ENCODE measurements at regions not wholly inside any gene's neighbourhood (a gene's known extent, or its start where the extent isn't known, plus 50 kb on each side); places are given as distances from the start of the nearest gene placed in this dataset.

DNA sequence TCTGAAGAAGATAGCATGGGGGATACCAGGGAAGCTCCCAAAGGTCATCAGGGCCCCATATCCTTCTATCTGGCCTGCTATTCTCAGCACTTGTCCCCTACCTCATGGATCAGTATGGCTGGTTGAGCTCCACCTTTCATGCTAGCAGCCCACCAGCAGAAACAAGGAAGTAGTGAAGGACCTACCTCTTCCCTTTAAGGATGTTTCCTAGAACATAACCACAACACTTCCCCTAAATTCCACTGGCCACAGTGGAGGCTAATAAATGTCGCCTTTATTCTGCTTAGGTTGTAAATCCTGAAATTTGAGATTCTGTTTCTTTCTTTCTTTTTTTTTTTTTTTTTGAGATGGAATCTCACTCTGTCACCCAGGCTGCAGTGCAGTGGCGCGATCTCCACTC is 128.6 kb upstream of the PARP11 start:
- Mint-ChIP-seq H3K4me3 (no peak overlapping the region), H3K27me3 (no peaks in the 10 kb centered on the region), H3K9me3 (peaks cover 6% of the 10 kb centered on the region), H3K4me1 (ENCODE audit: low read depth) (peaks cover 21% of the 10 kb centered on the region), H3K27ac (no peak overlapping the region), H3K36me3 (ENCODE audit: low read depth) (no peaks in the 10 kb centered on the region)
- ChIA-PET CTCF (interaction anchor here (1.1 to 15.4 kb wide), 3 partner anchors 16 to 276 kb away, joined by 3 to 136 read pairs (median 8); no protein-coding TSS in a partner anchor), POLR2A (no interaction called here)
- intact Hi-C loops (cut with micrococcal nuclease) = no loop called here
- DNase-seq = no peak
- ATAC-seq = no peak
- TF ChIP-seq, protein P1, sequence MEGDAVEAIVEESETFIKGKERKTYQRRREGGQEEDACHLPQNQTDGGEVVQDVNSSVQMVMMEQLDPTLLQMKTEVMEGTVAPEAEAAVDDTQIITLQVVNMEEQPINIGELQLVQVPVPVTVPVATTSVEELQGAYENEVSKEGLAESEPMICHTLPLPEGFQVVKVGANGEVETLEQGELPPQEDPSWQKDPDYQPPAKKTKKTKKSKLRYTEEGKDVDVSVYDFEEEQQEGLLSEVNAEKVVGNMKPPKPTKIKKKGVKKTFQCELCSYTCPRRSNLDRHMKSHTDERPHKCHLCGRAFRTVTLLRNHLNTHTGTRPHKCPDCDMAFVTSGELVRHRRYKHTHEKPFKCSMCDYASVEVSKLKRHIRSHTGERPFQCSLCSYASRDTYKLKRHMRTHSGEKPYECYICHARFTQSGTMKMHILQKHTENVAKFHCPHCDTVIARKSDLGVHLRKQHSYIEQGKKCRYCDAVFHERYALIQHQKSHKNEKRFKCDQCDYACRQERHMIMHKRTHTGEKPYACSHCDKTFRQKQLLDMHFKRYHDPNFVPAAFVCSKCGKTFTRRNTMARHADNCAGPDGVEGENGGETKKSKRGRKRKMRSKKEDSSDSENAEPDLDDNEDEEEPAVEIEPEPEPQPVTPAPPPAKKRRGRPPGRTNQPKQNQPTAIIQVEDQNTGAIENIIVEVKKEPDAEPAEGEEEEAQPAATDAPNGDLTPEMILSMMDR (IDR thresholded peaks at IDR 0.05) = no peak

DNA sequence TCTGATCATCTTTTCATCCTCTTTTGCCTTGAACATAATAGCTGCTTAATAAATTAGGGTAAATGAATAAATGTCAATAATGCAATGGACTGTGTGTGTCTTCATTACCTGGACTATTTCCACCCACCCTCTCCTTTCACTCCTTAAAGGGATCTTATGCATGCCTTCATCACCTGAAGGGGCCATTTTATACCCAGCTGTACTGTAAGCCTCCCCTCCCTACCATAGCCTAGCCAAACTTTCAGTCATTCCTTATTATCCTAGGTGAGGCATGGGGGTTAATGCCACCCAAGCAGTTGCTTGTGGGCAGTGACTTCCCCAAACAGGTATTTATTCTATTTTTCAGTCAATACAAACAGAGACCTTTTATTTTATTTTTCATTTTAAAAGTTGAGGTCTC is 127.8 kb upstream of the PARP11 start:
- TF ChIP-seq, protein P1 (IDR thresholded peaks at IDR 0.05) = no peak
- intact Hi-C loops (cut with micrococcal nuclease) = no loop called here
- ATAC-seq (no peak), DNase-seq (no peak)
- Mint-ChIP-seq H3K4me3 (no peak overlapping the region), H3K9me3 (peaks cover 6% of the 10 kb centered on the region), H3K4me1 (ENCODE audit: low read depth) (peaks cover 22% of the 10 kb centered on the region), H3K27me3 (no peaks in the 10 kb centered on the region), H3K36me3 (ENCODE audit: low read depth) (no peaks in the 10 kb centered on the region), H3K27ac (no peak overlapping the region)
- ChIA-PET CTCF (interaction anchor here (1.1 to 15.4 kb wide), 4 partner anchors 106 to 276 kb away, joined by 3 to 136 read pairs (median 8); no protein-coding TSS in a partner anchor), POLR2A (interaction anchor here (0.8 kb wide), 1 partner anchor 31 kb away, joined by 4 read pairs; no protein-coding TSS in a partner anchor)

DNA sequence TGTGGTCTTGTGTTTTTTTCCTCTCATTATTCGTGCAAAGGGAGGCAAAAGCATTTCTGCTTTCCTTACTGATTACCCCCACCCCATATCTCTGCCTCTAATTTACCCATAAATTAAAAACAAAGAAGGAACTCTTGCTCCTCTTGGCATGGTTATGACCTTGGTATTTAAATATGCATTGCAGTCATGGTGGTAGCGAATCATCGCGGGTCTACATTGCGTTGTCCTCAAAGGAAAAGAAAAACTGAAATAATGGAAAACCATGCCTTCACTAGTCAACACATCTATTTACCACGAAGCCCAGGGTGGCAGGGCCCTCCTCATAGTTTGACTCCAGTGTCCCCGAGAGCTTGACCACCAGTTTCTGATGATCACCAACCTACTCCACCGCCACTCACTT is 126.7 kb upstream of the PARP11 start:
- CTCF ChIA-PET = interaction anchor here (0.8 to 15.4 kb wide), 8 partner anchors 11 to 277 kb away, joined by 3 to 136 read pairs (median 6); no protein-coding TSS in a partner anchor
- Mint-ChIP-seq H3K4me3 (no peak overlapping the region), H3K4me1 (ENCODE audit: low read depth) (peaks cover 27% of the 10 kb centered on the region), H3K27me3 (no peaks in the 10 kb centered on the region), H3K36me3 (ENCODE audit: low read depth) (no peaks in the 10 kb centered on the region), H3K9me3 (peaks cover 6% of the 10 kb centered on the region), H3K27ac (no peak overlapping the region)
- TF ChIP-seq, protein P1 (IDR thresholded peaks at IDR 0.05) = no peak
- no peak for ATAC-seq
- intact Hi-C loops (cut with micrococcal nuclease) = loop anchor here (5.0 kb wide), 1 partner anchor 277 kb away; no protein-coding TSS in a partner anchor
- POLR2A ChIA-PET = interaction anchor here (0.5 to 1.3 kb wide), 3 partner anchors 76 to 289 kb away, joined by 3 read pairs; partner anchors contain the start of gene CCND2
- DNase-seq = no peak

DNA sequence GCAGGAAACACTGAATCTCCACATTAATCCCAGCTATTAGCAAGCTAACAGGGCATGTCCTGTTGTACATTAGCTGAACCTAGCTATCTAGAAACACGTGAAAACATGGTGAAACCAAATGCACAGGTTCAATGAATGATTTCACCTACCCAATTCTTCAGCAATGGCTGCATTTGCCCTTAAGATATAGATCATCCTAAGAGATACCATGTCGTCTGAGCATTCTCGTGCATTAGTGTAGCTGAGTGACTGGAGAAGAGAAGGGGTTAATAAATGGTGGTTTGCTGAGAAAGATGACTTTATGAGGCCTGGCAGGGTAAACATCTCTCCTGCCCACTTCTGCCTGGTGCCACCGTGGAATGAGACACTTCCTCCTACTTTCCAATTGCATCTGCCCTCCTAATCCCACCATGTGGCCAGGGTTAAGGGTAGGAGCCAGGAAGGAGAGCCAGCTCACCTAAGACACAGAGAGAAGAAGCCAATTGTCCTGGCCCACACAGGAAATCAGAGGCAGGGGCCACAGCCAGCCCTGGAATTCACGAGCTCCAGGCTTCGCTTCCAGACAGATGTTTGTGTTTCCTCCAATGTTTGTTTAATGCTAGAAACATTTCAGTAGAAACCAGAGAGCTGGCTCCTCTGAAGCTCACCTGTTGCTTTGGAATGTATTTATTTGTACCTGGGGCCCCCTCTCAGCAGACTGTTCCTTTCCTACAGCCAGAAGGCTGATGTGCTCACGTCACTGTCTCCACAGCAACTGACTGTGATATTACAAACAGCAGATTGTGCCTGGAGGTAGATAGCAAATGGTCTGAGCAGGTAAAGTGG is 126.0 kb upstream of the PARP11 start:
- ChIA-PET POLR2A (interaction anchor here (1.2 to 1.8 kb wide), 6 partner anchors 274 to 296 kb away, joined by 3 to 10 read pairs (median 3); partner anchors contain the start of gene CCND2), CTCF (interaction anchor here (1.1 to 15.4 kb wide), 7 partner anchors 10 to 278 kb away, joined by 3 to 136 read pairs (median 4); no protein-coding TSS in a partner anchor)
- no peak for DNase-seq
- no peak overlapping the region for H3K27ac Mint-ChIP-seq
- no peaks in the 10 kb centered on the region for H3K27me3 Mint-ChIP-seq
- H3K9me3 Mint-ChIP-seq = peaks cover 6% of the 10 kb centered on the region
- no peak overlapping the region for H3K4me3 Mint-ChIP-seq
- intact Hi-C loops (cut with micrococcal nuclease) = loop anchor here (5.0 kb wide), 1 partner anchor 278 kb away; no protein-coding TSS in a partner anchor
- peaks cover 27% of the 10 kb centered on the region for H3K4me1 Mint-ChIP-seq (ENCODE audit: low read depth)
- TF ChIP-seq, protein P1 (IDR thresholded peaks at IDR 0.05) = no peak
- ATAC-seq = no peak
- no peaks in the 10 kb centered on the region for H3K36me3 Mint-ChIP-seq (ENCODE audit: low read depth)

Data from activated CD8-positive, alpha-beta T cell treated with anti-CD3 and anti-CD28 coated beads for 36 hours (primary cell).